Neuronal stem cell (in vitro differentiated cells): ENCODE measurements at regions not wholly inside any gene's neighbourhood (a gene's known extent, or its start where the extent isn't known, plus 50 kb on each side); places are given as distances from the start of the nearest gene placed in this dataset.

Source experiments
- small RNA-seq: library from polyadenylated mRNA; stranded (forward); fragments of <200 nt; extraction: miRNeasy Mini kit (QIAGEN cat#:217004); gene quantifications from one replicate; pipeline ENCODE3, GENCODE V24; 2013; ENCODE audit not compliant: insufficient read depth

Small RNAs in the stretch of these regions (small RNA-seq; reads per million reads assigned to genes)
- 2.4 reads per million for gene RNA5SP283
